Caco-2 (cell line): ENCODE measurements at regions not wholly inside any gene's neighbourhood (a gene's known extent, or its start where the extent isn't known, plus 50 kb on each side); places are given as distances from the start of the nearest gene placed in this dataset.

Source experiments
- BruUV-seq: library from RNA; stranded (reverse); fragments of 400-500 nt; replicated peaks from 2 replicates; lab custom pipeline; 2021; lab: Mats Ljungman, UMichigan
- CTCF ChIA-PET: fragments of 300-600 bp; sonication (Branson Sonifier 250); formaldehyde crosslinking; loops from one replicate; lab custom pipeline; 2022; ENCODE audit warnings: antibody characterized with exemption; lab: Charles Lee
- POLR2A ChIA-PET: fragments of 300-600 bp; sonication (Branson Sonifier 250); formaldehyde crosslinking; loops from one replicate; lab custom pipeline; 2022; ENCODE audit warnings: antibody characterized with exemption; lab: Charles Lee
- DNase-seq, 2 experiments: peaks; one replicate each; pipeline versions ENCODE4 v3.0.0 to v3.0.0-alpha.2; 2020 to 2022
- H3K27me3 ChIP-seq: replicated peaks from 2 replicates; pipeline ENCODE4 v1.6.0; 2011; ENCODE audit warnings: low read length; ENCODE audit not compliant: control insufficient read depth, insufficient read depth
- H3K36me3 ChIP-seq: 2 replicates; pipeline ENCODE4 v1.5.1; 2011; ENCODE audit warnings: low read length; ENCODE audit not compliant: control insufficient read depth, insufficient read depth
- H3K4me1 ChIP-seq: fragments of 250-450 bp; sonication (Bioruptor Pico); 2 replicates; pipeline ENCODE4 v1.5.1; 2020; ENCODE audit warnings: mild to moderate bottlenecking
- H3K4me3 ChIP-seq: 2 replicates; pipeline ENCODE4 v1.5.1; 2011; ENCODE audit warnings: low read depth, mild to moderate bottlenecking, control low read depth, low read length
- H3K9me3 ChIP-seq: fragments of 250-450 bp; sonication (Bioruptor Pico); 2 replicates; pipeline ENCODE4 v1.5.1; 2020; ENCODE audit warnings: mild to moderate bottlenecking, moderate library complexity
- H3K27ac Mint-ChIP-seq: one replicate; pipeline ENCODE4 v1.8.0; 2022; ENCODE audit warnings: mixed read lengths; ENCODE audit not compliant: unreplicated experiment
- H3K27me3 Mint-ChIP-seq: one replicate; pipeline ENCODE4 v1.8.0; 2022; ENCODE audit warnings: mixed read lengths; ENCODE audit not compliant: insufficient read depth, unreplicated experiment
- H3K36me3 Mint-ChIP-seq: one replicate; pipeline ENCODE4 v1.8.0; 2022; ENCODE audit warnings: mild to moderate bottlenecking, mixed read lengths; ENCODE audit not compliant: insufficient read depth, unreplicated experiment
- H3K4me1 Mint-ChIP-seq: one replicate; pipeline ENCODE4 v1.8.0; 2022; ENCODE audit warnings: low read depth, mixed read lengths; ENCODE audit not compliant: unreplicated experiment
- H3K4me3 Mint-ChIP-seq: one replicate; pipeline ENCODE4 v1.8.0; 2022; ENCODE audit warnings: mild to moderate bottlenecking, moderate library complexity, mixed read lengths; ENCODE audit not compliant: unreplicated experiment
- H3K9me3 Mint-ChIP-seq: one replicate; pipeline ENCODE4 v1.8.0; 2022; ENCODE audit warnings: mixed read lengths; ENCODE audit not compliant: unreplicated experiment
- intact Hi-C: fragments of 100-400 bp; cut with micrococcal nuclease; formaldehyde crosslinking; loops from one replicate; pipeline ENCODE4 v1.10.0; 2022; ENCODE audit not compliant: unreplicated experiment
- TF ChIP-seq, protein P1 (sequence below), 2 experiments: fragments of 200-600 bp in 1 of 2; IDR thresholded peaks; 1 replicate in 1 of 2; 2 replicates in 1 of 2; pipeline versions ENCODE4 v1.5.1 to v1.8.0; 2011 to 2022; ENCODE audit warnings: antibody characterized with exemption in 1 of 2, control low read depth in 1 of 2, inconsistent platforms in 1 of 2, low read depth in 1 of 2, low read length in 1 of 2, mild to moderate bottlenecking in 1 of 2, moderate library complexity in 1 of 2; ENCODE audit not compliant: insufficient read depth in 1 of 2, severe bottlenecking in 1 of 2, unreplicated experiment in 1 of 2

DNA sequence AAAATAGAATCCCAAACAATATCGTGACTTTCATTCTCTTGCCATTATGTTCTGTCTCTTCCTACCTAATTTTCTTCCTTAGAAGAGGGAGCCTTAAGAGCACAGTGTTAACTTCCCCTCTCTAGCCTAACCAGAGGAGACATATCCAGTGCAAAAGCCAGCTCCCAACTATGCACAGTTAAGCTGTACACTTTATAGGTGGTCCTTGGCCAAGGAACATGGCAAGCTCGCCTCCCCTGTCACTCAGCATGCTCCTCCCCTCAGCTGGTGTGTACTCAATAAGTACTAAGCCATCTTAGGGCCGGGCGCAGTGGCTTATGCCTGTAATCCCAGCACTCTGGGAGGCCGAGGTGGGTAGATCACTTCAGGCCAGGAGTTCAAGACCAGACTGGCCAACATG lies 255.1 kb upstream of the TMPO start:
- POLR2A ChIA-PET = no interaction called here
- TF ChIP-seq, protein P1, sequence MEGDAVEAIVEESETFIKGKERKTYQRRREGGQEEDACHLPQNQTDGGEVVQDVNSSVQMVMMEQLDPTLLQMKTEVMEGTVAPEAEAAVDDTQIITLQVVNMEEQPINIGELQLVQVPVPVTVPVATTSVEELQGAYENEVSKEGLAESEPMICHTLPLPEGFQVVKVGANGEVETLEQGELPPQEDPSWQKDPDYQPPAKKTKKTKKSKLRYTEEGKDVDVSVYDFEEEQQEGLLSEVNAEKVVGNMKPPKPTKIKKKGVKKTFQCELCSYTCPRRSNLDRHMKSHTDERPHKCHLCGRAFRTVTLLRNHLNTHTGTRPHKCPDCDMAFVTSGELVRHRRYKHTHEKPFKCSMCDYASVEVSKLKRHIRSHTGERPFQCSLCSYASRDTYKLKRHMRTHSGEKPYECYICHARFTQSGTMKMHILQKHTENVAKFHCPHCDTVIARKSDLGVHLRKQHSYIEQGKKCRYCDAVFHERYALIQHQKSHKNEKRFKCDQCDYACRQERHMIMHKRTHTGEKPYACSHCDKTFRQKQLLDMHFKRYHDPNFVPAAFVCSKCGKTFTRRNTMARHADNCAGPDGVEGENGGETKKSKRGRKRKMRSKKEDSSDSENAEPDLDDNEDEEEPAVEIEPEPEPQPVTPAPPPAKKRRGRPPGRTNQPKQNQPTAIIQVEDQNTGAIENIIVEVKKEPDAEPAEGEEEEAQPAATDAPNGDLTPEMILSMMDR (IDR thresholded peaks at IDR 0.05; ENCODE audit: insufficient read depth in 1 of 2, low read depth in 1 of 2, low read length in 1 of 2, severe bottlenecking in 1 of 2, unreplicated experiment in 1 of 2) = no peak
- no TSS peak for BruUV-seq
- intact Hi-C loops = no loop called here
- no peaks in the 10 kb centered on the region for H3K9me3 ChIP-seq
- H3K36me3 ChIP-seq = no peaks in the 10 kb centered on the region
- no peaks in the 10 kb centered on the region for H3K4me1 ChIP-seq
- Mint-ChIP-seq H3K4me3 (no peak overlapping the region), H3K36me3 (no peaks in the 10 kb centered on the region), H3K4me1 (no peaks in the 10 kb centered on the region), H3K27ac (no peak overlapping the region), H3K27me3 (peaks cover 4% of the 10 kb centered on the region), H3K9me3 (no peaks in the 10 kb centered on the region)
- H3K27me3 ChIP-seq = no peaks in the 10 kb centered on the region
- CTCF ChIA-PET = no interaction called here
- no peak for DNase-seq
- no peak overlapping the region for H3K4me3 ChIP-seq

DNA sequence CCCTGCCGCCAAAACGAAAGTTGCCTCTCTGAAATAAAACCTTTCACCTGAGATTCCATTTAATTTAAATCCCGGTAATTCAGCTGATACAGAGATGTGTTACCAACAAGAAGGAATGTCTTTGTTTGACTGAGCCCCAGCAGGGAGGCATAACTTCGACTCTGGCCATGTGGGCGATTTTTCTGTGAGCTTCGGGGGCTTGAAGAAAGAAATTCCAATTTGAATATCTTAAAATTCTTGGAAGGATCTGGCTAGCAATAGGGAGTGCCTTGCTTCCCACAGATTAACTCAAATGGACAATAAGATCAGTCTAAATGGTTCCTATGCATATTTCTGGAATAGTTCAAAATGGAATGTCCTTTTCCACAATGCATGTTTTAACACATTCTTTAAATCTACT lies 252.5 kb upstream of the TMPO start:
- no peak for DNase-seq

DNA sequence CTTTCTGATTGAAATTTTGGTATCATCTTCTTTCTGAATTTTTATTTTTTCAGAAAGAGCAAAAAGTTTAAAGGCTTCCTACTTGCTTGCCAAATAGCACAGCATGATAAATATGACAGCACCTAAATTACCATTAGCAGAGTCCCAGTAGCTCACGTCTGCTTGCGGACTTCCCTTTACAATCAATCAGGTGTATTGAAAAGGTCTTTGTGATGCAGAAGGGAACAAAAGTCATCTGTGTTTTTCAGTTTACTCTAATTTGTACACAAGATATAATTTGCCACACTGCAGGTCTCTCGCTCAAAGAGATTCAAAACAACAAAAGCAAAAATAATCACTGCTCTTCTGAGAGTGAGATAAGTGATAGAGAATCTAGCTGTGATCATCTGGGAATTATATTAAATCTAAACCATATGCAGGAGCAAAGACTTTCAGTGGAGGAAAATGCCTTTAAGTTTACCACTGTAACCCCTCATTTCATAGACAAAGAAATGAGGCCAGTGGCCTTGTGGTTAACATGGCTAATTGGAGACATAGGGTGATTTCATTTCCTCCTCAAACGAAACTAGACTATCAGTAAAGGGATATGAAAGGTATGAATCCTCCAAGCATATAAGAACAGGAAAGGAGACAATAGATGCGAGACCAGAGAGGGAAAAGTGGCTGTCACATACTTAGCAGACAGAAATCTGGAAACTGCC lies 240.8 kb upstream of the TMPO start:
- TF ChIP-seq, protein P1 (IDR thresholded peaks at IDR 0.05; ENCODE audit: insufficient read depth in 1 of 2, low read depth in 1 of 2, low read length in 1 of 2, severe bottlenecking in 1 of 2, unreplicated experiment in 1 of 2) = no peak
- intact Hi-C loops = no loop called here
- H3K27ac Mint-ChIP-seq = no peak overlapping the region
- peaks cover 6% of the 10 kb centered on the region for H3K9me3 Mint-ChIP-seq
- no peaks in the 10 kb centered on the region for H3K9me3 ChIP-seq
- ChIA-PET POLR2A (no interaction called here), CTCF (no interaction called here)
- H3K4me1 ChIP-seq = no peaks in the 10 kb centered on the region
- H3K27me3 Mint-ChIP-seq = peaks cover 7% of the 10 kb centered on the region
- H3K27me3 ChIP-seq = no peaks in the 10 kb centered on the region
- no peak for DNase-seq
- BruUV-seq = no TSS peak
- no peak overlapping the region for H3K4me3 Mint-ChIP-seq
- H3K4me1 Mint-ChIP-seq = no peaks in the 10 kb centered on the region
- no peaks in the 10 kb centered on the region for H3K36me3 ChIP-seq
- H3K36me3 Mint-ChIP-seq = no peaks in the 10 kb centered on the region
- H3K4me3 ChIP-seq = no peak overlapping the region

More for the DNA sequence above, 252.5 kb upstream of the TMPO start:
- H3K4me3 ChIP-seq = no peak overlapping the region
- Mint-ChIP-seq H3K27me3 (peaks cover 4% of the 10 kb centered on the region), H3K4me1 (no peaks in the 10 kb centered on the region), H3K36me3 (no peaks in the 10 kb centered on the region), H3K4me3 (no peak overlapping the region), H3K27ac (no peak overlapping the region), H3K9me3 (no peaks in the 10 kb centered on the region)
- POLR2A ChIA-PET = no interaction called here
- BruUV-seq = no TSS peak
- no peaks in the 10 kb centered on the region for H3K36me3 ChIP-seq
- H3K4me1 ChIP-seq = no peaks in the 10 kb centered on the region
- CTCF ChIA-PET = no interaction called here
- TF ChIP-seq, protein P1 (IDR thresholded peaks at IDR 0.05; ENCODE audit: insufficient read depth in 1 of 2, low read depth in 1 of 2, low read length in 1 of 2, severe bottlenecking in 1 of 2, unreplicated experiment in 1 of 2) = no peak
- no peaks in the 10 kb centered on the region for H3K9me3 ChIP-seq
- intact Hi-C loops = no loop called here
- no peaks in the 10 kb centered on the region for H3K27me3 ChIP-seq
